G401.6 (cell line): ENCODE measurements at regions not wholly inside any gene's neighbourhood (a gene's known extent, or its start where the extent isn't known, plus 50 kb on each side); places are given as distances from the start of the nearest gene placed in this dataset.
"Not testable (repeated sequence)": the region's sequence is repeated elsewhere in the genome, so short reads cannot be mapped to it uniquely, and the experiment has no call there.

ENCODE experiments used
- FAIRE-seq: peaks from 2 replicates; lab custom pipeline; 2012; peaks lifted over from hg19 to GRCh38; lab: Jason Lieb, UNC

DNA sequence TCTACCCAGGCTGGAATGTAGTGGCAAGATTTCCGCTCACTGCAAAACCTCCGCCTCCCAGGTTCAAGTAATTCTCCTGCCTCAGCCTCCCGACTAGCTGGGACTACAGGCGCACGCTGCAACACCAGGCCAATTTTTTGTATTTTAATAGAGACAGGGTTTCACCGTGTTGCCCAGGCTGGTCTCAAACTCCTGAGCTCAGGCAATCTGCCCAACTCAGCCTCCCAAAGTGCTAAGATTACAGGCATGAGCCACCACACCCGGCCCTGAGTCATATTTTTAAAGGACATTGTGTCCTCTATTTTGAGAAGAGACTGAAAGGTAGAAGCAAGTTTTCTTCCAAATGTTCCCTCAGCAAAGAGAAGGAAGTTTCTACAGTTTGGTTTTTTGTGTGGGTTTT lies 227.1 kb downstream of the KCTD12 start:
- FAIRE-seq = not testable (repeated sequence)

- FAIRE-seq = no peak
Measured at GRCh38 chr13:76656500-76656899, 229.7 kb downstream of the KCTD12 start.

DNA sequence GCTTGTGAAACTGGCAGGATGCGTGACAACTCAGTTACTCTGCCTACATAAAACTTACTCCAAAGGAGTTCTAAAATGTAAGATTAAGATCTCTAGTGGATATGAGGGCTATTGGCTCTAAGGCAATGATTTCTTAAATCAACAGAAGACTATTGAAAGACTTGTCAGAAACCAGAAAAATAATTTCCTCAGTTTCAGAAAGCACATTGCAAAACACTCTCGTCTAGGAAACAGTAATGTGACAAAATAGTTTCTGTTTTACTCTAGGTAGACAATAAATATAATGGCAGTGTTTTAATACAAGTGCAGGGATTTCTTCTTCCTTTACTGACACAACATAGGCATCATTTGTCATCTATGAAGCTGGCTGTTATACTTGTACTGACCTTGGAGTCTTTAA lies 230.1 kb downstream of the KCTD12 start:
- no peak for FAIRE-seq

GRCh38 chr13:76654263-76654662 lies 231.9 kb downstream of the KCTD12 start:
- no peak for FAIRE-seq

DNA sequence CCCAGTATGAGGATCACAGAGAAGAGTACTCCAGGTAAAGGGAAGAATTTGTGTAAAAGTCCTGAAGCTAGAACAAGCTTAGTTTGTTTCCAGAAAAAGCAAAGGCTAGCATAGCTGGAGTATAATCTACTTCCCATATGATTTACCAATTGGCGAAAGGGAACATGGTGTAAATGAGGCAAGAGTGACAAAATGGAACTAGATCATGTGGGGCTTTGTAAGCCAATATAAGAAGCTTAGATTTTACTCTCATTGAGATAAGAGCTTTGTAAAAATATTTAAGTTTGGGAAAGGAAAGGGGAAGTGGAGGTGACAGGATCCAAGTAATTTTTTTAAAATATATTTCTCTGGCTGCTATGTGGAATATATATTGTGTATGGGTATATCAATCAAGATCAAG lies 234.9 kb downstream of the KCTD12 start:
- no peak for FAIRE-seq

GRCh38 chr13:76647550-76647949 lies 238.7 kb downstream of the KCTD12 start:
- no peak for FAIRE-seq

GRCh38 chr13:76646946-76647345 lies 239.3 kb downstream of the KCTD12 start:
- no peak for FAIRE-seq

GRCh38 chr13:76645632-76646031 lies 240.6 kb downstream of the KCTD12 start:
- FAIRE-seq = no peak

- no peak for FAIRE-seq
Measured at GRCh38 chr13:76644906-76645305, 241.3 kb downstream of the KCTD12 start.

DNA sequence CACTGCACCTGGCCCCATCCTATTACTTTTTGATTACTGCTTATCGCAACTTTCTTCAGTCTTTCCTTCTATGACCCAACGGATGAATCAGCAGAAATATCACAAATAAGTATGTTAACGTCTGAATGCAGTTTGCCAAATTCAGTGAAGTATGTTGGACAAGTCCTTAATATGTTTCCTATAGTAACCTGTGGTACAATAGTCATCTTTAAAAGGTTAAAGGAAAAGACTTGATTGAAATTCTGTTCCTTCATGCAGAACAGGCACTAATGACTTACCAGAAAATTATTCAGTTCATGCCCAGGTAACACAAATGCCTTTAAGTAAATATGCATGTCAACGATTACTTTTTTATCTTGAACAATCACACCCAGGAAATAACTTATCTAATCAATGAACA lies 242.6 kb downstream of the KCTD12 start:
- FAIRE-seq = no peak

GRCh38 chr13:76641056-76641455 lies 245.1 kb downstream of the KCTD12 start:
- FAIRE-seq = no peak

- no peak for FAIRE-seq
Measured at GRCh38 chr13:76638882-76639281, 247.3 kb downstream of the KCTD12 start.

DNA sequence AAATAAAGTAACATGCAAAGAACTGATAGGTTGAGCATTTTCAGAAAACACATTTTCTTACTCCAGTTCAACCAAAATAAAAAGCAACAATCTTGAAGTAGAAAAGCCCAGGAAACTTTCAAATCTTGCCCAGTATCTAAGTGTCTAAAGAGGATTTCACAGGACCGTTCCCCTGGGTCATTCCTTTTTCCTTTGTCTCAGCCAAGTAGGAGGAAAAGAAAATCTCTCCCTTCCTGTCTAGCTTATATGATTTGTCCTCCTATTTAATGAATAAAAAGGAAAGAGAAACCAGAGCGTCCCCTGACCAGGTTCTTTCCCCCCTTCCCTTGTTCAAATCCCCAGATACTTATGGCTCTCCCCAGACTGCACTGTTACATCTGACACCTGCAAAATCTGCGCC lies 248.0 kb downstream of the KCTD12 start:
- FAIRE-seq = no peak

DNA sequence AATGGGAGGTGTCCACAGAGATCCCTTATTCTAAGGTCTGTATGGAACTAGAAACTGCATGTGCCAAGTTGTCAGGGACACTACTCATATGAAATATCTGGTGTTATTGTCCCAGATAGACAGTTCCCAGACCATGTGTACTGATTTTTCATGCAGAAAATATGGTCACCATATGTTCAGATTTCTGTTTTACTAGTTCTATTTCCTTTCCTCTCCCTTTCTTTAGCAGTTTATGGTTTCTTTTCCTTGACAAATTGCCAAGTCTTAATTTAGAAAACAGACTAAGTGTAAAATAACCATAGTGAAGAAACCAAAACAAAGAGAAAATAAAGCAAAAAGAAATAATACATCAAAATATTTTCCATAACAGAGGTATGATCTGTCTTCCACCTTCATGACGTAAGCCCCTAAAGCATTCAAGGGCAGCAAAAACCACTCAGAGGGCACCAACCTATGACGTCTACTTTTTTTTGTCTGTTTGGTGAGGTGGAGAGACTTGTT lies 248.5 kb downstream of the KCTD12 start:
- no peak for FAIRE-seq

DNA sequence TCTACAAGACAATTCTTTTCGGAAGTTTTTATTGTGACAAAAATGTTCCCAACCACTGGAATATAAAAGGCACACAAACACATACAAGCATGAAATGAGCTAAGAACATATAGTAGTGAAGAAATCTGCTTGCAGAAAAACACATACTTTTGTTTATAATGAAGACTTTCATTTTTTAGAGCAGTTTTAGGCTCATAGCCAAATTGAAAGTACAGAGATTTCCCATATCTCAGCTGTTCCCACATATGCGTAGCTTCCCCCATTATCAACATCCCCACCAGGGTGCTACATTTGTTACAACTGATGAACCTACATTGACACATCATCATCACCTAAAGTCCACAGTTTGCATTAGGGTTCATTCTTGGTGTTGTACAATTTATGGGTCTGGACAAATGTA lies 249.4 kb downstream of the KCTD12 start:
- FAIRE-seq = no peak

- no peak for FAIRE-seq
Measured at GRCh38 chr13:76635232-76636230, 250.7 kb downstream of the KCTD12 start.

DNA sequence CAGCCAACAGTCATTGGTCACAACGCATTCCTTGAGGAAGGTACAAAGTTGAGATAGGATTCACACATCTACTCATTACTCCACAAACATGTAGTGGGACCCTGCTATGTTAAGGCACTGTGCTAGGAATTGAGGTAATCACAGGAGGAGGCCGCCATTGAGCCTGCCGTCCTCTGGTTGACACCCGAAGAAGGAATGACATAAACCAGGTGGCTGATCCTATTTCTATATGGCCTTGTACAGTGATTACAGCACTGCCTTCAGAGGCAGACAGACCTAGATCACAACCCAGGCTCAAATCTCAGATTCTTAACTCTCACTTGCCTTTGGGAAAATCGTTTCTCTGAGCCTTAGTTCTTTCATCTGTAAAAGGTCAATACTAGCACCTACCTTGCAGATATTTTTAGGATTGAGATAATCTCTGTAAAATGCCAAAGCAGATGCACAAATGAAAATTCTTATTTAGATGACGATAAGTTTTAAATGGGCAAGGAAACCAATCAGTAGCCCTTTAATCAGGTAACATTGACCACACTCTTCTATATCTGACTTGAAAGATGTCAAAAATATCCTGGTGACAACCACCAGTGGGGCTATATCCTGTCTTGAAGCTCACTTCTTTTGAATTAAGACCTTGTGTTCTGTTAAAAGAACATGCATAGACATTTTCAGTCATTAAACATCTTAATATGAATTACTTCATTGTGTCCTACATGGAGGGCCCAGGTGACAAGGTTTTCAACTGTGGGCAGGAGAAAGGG lies 251.6 kb downstream of the KCTD12 start:
- no peak for FAIRE-seq

DNA sequence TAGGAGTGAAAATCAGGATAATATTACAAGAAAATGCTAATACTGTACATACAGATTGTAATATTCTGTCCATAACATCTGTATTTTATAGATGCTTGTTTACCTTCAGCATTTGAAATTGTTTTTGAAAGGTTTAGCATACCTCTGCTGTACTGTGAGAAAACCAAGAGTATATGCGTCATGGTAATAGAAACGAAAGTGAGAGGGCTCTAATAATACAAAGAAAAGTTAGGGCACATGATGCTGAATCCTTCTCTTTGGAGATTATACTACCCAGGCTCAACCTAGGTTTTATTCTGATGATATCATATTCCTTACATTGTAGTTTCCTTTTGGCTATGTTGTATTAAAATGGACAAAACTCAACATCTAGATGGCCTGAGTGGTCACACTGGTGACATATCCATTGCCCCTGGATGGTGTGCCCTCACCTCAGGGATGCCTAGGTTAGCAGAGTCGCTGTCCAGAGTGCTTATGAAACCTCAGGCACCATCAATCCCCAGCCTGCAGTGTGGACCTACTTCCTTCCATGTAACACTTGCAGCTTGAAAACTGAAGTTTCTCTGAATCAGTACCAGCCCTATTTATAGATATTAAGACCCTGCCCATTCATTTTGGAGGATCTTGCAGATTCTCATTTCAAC lies 253.7 kb downstream of the KCTD12 start:
- no peak for FAIRE-seq

DNA sequence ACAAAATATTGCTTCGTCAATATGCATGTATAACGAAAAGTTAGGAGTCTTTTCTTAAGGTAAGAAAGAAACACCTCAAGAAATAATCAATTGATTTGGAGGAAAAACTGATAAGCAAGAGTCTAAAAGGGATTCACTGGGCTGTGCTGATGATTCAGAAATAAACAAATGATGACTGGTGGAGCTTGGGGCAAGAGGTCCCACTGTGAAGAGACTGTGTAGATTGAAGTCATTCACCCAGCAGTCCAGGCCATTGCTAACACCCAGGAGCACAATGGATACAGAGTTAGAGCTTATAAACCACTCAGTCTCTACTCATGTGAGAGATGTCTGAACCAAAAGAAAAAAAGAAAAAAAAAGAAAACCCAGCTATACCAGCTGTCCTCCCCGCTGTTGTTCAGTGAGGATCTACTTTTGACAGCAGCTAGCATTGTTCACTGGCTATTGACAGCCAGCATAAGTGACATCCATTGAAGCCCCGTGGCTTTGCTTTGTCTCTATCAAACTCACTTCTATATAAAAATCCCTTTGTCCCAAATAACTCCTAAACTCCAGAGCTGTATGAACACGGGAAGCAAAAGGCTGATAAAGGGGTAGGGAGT lies 255.5 kb downstream of the KCTD12 start:
- FAIRE-seq = no peak

- FAIRE-seq = no peak
Measured at GRCh38 chr13:76622315-76623040, 263.7 kb downstream of the KCTD12 start.

DNA sequence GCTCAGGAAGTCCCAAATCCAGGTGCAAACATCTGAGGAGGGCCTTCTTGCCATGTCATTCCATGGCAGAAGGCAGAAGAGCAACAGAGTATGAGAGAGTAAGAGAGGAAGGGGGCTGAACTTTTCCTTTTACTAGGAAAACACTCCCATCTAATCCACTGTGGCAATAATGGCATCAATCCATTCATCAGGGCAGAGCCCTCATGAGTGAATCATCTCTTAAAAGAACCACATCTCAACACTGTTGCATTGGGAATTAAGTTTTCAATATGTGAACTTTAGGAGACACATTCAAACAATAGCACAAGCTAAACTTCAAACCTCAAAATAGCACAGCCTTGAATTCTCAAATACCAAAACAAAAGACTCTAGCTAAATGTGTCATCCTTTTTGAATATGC lies 264.5 kb downstream of the KCTD12 start:
- FAIRE-seq = no peak

DNA sequence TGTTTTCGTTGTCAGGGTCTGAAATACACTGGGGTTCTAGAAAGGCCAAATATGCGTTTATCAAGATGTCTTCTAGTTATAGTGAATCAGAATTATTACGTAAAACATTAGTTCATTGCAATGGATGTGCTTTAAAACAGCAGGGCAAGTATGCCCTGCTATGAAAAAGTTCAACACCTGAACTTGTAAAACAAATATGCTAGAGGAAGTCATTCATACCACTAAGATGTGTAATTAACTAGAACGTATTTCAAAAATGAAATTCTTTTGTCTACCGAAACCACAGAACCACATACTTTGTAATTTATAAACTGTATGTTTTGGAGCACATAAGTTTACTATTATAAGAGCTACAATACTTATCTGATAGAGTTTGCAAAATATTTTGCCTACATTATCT lies 266.2 kb downstream of the KCTD12 start:
- FAIRE-seq = no peak
